ENCODE measurements at regions not wholly inside any gene's neighbourhood (a gene's known extent, or its start where the extent isn't known, plus 50 kb on each side); places are given as distances from the start of the nearest gene placed in this dataset.

GRCh38 chr12:127687181-127687580, 579.8 kb upstream of the TMEM132C start:
- no peak for DNase-seq (ENCODE audit: low spot score)
- in situ Hi-C loops (cut with HindIII; ENCODE audit: low sequenced_read_pairs): no loop called here

GRCh38 chr12:127688906-127689428, 578.0 kb upstream of the TMEM132C start:
- in situ Hi-C loops (cut with HindIII; ENCODE audit: low sequenced_read_pairs): no loop called here
- no peak for DNase-seq (ENCODE audit: low spot score)

- in situ Hi-C loops (cut with HindIII; ENCODE audit: low sequenced_read_pairs): no loop called here
- DNase-seq (ENCODE audit: low spot score): peak; percentile 17
Observed at GRCh38 chr12:127690161-127690560, 576.8 kb upstream of the TMEM132C start.

GRCh38 chr12:127696963-127697362, 570.0 kb upstream of the TMEM132C start:
- no peak for DNase-seq (ENCODE audit: low spot score)
- in situ Hi-C loops (cut with HindIII; ENCODE audit: low sequenced_read_pairs): no loop called here

- DNase-seq (ENCODE audit: low spot score): no peak
- in situ Hi-C loops (cut with HindIII; ENCODE audit: low sequenced_read_pairs): no loop called here
Observed at GRCh38 chr12:127703026-127703425, 563.9 kb upstream of the TMEM132C start.

- DNase-seq (ENCODE audit: low spot score): no peak
- in situ Hi-C loops (cut with HindIII; ENCODE audit: low sequenced_read_pairs): no loop called here
Observed at GRCh38 chr12:127711108-127711507, 555.9 kb upstream of the TMEM132C start.

GRCh38 chr12:127712561-127712960, 554.4 kb upstream of the TMEM132C start:
- in situ Hi-C loops (cut with HindIII; ENCODE audit: low sequenced_read_pairs): no loop called here

GRCh38 chr12:127716166-127716565, 550.8 kb upstream of the TMEM132C start:
- in situ Hi-C loops (cut with HindIII; ENCODE audit: low sequenced_read_pairs): no loop called here
- DNase-seq (ENCODE audit: low spot score): peak; percentile 91

More at GRCh38 chr12:127712561-127712960, 554.4 kb upstream of the TMEM132C start:
- DNase-seq (ENCODE audit: low spot score): peak; percentile 95

- no peak for DNase-seq (ENCODE audit: low spot score)
- in situ Hi-C loops (cut with HindIII; ENCODE audit: low sequenced_read_pairs): no loop called here
Observed at GRCh38 chr12:127717278-127717677, 549.7 kb upstream of the TMEM132C start.

GRCh38 chr12:127720334-127720733, 546.6 kb upstream of the TMEM132C start:
- in situ Hi-C loops (cut with HindIII; ENCODE audit: low sequenced_read_pairs): no loop called here
- DNase-seq (ENCODE audit: low spot score): no peak

GRCh38 chr12:127722611-127723010, 544.4 kb upstream of the TMEM132C start:
- DNase-seq (ENCODE audit: low spot score): peak; percentile 89
- in situ Hi-C loops (cut with HindIII; ENCODE audit: low sequenced_read_pairs): no loop called here

- peak; percentile 96 for DNase-seq (ENCODE audit: low spot score)
- in situ Hi-C loops (cut with HindIII; ENCODE audit: low sequenced_read_pairs): no loop called here
Observed at GRCh38 chr12:127723251-127723650, 543.7 kb upstream of the TMEM132C start.

GRCh38 chr12:127726671-127727315, 540.2 kb upstream of the TMEM132C start:
- in situ Hi-C loops (cut with HindIII; ENCODE audit: low sequenced_read_pairs): no loop called here
- DNase-seq (ENCODE audit: low spot score): peak; percentile 73

GRCh38 chr12:127728285-127728684, 538.7 kb upstream of the TMEM132C start:
- in situ Hi-C loops (cut with HindIII; ENCODE audit: low sequenced_read_pairs): no loop called here
- DNase-seq (ENCODE audit: low spot score): no peak

GRCh38 chr12:127728729-127729128, 538.2 kb upstream of the TMEM132C start:
- in situ Hi-C loops (cut with HindIII; ENCODE audit: low sequenced_read_pairs): no loop called here
- no peak for DNase-seq (ENCODE audit: low spot score)

- no peak for DNase-seq (ENCODE audit: low spot score)
- in situ Hi-C loops (cut with HindIII; ENCODE audit: low sequenced_read_pairs): no loop called here
Observed at GRCh38 chr12:127729381-127729780, 537.6 kb upstream of the TMEM132C start.

GRCh38 chr12:127731657-127732056, 535.3 kb upstream of the TMEM132C start:
- in situ Hi-C loops (cut with HindIII; ENCODE audit: low sequenced_read_pairs): no loop called here
- DNase-seq (ENCODE audit: low spot score): no peak

- in situ Hi-C loops (cut with HindIII; ENCODE audit: low sequenced_read_pairs): no loop called here
- no peak for DNase-seq (ENCODE audit: low spot score)
Observed at GRCh38 chr12:127742231-127742630, 524.7 kb upstream of the TMEM132C start.

- no peak for DNase-seq (ENCODE audit: low spot score)
- in situ Hi-C loops (cut with HindIII; ENCODE audit: low sequenced_read_pairs): no loop called here
Observed at GRCh38 chr12:127745469-127746212, 521.3 kb upstream of the TMEM132C start.

GRCh38 chr12:127749416-127749815, 517.6 kb upstream of the TMEM132C start:
- in situ Hi-C loops (cut with HindIII; ENCODE audit: low sequenced_read_pairs): no loop called here
- no peak for DNase-seq (ENCODE audit: low spot score)

Measured in G401 (cell line).